ENCODE measurements at regions not wholly inside any gene's neighbourhood (a gene's known extent, or its start where the extent isn't known, plus 50 kb on each side); places are given as distances from the start of the nearest gene placed in this dataset.
"Not testable (repeated sequence)": the region's sequence is repeated elsewhere in the genome, so short reads cannot be mapped to it uniquely, and the experiment has no call there.

DNA sequence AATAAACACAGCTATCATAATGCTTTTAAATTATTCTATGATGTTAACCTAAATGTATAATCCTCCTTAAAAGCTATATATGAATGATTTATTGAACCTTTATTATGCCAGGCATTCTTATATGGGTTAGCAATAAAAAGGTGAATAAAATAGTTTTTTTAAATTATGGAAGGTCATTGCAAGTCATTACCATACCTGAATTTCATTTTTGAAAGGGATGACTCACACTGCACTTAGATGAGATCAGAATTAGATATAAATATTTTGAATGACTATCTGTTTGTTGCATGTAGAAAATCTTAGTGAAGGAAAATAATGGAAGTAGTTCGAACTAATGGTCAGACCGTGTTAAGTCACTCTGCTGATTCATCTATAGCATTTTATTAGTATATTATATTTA lies 822.3 kb downstream of the LUZP2 start:
- DNase-seq (ENCODE audit: low spot score) = no peak

DNA sequence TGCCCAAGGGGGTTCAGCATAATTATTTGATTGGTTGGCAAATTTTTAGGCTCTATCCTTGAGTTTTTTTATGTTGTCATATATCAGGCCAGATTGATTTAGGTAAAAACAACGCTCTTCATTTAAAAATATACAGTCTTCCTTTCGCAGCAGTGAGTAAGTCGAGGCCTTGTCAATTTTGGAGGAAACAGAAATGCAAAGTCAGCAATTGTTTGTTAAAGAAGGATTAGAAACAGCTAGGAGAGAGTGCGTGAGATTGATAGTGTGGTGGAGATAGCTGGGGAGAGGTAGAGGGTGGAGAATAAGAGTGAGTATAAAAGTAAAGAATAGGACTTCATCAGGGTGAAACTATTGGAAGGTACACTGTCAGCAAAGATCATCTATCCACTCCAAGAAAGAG lies 830.8 kb downstream of the LUZP2 start:
- no peak for DNase-seq (ENCODE audit: low spot score)

DNA sequence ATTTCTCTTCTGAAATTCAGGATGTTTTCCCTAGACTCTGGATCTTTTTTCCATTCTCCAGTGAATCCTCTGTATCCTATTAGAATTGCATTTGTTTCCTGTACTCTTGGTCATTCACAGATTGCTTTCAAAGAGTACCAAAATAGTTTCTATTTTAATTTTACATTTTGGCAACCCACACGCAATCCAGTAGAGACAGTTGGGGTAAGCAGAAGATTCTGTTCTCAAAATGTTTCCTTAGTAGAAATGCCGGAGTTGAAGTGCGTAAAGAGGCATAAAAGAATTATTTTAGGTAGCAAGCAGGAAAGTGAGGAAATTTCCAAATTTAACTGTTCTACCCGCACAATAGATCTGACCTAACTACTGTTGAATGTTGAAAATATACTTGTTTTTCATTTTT lies 842.4 kb downstream of the LUZP2 start:
- no peak for DNase-seq (ENCODE audit: low spot score)

DNA sequence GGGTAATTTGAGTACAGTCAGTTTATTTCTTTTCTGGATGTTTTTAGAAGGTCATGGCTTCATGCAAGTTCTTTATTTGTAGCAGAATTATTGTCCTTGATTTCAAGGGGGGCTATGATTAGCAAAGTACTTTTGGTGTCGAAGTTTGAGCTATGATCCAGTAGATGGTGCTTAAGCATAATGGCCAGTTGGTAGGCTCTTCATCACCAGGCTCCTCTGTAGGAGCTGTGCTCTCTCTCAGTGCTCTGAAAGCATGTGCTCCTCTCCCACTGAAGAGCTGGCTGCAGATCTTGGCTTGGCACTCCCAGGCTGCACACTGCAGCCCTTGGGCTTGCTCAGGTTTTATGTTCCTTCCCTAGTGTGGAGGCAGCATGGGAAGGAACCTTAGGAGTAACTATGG lies 852.7 kb downstream of the LUZP2 start:
- no peak for DNase-seq (ENCODE audit: low spot score)

DNA sequence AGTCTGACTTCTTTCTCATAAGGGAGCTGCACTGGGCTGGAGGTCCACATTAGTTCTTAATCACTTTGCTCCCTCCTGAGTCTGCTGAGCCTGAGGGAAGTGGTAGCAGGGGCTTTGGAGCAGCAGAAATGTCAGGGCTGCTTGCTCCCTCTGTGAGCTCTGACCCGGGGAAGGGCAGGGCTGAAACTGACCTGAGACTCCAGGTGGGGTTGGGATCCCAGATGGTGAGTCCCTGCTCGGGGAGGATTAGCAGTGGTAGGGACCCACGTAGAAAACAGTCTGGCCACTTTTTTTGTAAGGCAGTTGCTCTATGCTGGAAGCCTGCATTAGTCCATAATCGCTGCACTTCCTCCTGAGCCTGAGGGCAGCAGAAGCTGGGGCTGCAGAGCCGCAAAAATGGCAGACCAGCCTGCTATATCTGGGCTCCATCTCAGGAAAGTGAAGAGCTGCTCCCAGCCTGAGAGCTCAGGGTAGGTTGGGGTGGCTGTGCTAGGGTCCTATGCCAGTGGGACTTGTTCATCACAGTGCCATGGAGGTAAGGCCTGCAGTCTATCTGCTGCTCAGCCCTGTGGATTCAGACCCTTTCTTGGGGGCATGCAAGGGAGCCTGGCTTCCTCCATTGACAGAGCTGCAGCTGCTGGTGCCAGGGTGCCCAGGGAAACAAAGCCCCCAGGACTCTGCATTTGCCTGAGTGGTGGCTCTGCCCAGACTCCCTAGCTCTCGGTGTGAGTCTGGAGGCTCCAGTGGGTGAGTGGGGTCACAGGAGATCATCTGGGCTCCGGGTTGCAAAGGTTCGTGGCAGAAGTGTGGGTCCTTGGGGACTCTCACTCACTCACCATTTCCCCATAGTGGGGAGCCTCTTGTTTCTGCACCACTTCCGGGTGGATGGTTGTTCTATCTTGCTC lies 854.3 kb downstream of the LUZP2 start:
- DNase-seq (ENCODE audit: low spot score) = no peak

DNA sequence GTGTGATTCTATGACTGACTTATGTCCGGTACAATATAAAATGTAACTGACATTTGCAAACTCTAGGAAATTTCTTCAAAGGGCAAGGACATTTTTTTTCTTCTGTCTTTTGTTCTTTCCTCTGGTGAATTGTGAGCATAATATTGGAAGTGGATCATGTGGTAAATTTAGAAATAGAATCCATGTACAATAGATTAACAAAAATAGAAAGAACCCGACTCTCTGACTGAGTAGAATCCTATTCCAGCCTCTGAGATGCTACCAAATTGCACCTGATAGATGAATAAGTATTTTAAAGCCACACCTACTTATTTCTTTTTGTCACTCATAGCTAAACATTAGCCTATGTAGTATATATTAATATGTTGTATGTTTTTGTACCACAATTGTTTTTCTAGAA lies 860.3 kb downstream of the LUZP2 start:
- no peak for DNase-seq (ENCODE audit: low spot score)

DNA sequence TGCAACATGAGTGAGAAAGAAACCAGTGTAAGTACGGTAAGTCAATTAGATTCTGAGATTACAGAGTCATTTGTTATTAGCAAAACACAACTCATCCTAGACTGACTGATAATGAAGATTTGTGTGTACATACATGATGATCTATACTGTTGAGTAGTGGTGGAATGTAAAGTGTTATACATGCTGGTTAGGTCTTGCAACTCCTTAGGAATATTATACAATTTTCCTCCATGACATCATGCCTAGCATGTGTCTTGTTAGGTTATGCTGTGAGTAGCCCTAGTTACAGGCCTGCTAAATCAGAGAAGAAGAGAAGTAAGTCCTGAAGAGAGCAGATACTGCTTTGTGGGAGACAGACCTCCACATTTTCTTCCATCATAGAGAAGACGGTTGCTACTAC lies 880.6 kb downstream of the LUZP2 start:
- DNase-seq (ENCODE audit: low spot score) = no peak

DNA sequence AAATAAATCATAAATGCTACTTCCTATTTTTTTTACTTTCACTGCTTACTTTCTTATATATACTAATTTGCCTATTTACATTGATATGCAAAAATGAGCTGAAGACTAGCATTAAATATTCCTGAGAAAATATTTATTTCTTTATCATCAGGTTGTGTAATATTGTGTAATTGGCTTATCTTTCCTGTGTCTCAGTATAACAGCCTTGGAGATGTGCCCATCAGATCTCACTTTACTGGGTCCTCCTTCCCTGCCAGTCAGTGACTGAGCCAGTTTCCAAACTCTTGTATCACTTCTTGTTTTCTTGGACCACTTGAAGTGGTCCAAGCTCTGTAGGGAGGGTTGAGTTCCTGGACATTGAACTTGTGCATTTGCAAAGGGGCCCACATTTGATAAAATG lies 900.0 kb downstream of the LUZP2 start:
- DNase-seq (ENCODE audit: low spot score) = no peak

DNA sequence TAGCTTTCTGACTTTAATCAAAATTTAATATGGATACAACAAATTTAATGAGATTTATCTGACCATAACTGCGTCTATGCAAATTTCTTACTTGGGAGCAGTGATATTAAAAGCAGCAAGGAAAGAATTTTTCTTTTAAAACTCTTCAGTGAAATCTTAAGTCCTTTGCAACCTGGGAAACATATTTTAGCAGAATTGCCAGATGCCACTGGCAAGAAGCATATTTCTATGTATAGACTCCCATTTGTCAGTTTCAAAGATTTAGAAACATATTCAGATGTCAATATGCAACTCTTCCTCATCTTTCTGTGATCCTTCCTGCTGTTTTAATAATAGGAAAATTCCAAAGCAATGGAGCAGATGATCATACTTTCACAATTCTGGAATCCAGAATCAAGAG lies 911.3 kb downstream of the LUZP2 start:
- DNase-seq (ENCODE audit: low spot score) = no peak

DNA sequence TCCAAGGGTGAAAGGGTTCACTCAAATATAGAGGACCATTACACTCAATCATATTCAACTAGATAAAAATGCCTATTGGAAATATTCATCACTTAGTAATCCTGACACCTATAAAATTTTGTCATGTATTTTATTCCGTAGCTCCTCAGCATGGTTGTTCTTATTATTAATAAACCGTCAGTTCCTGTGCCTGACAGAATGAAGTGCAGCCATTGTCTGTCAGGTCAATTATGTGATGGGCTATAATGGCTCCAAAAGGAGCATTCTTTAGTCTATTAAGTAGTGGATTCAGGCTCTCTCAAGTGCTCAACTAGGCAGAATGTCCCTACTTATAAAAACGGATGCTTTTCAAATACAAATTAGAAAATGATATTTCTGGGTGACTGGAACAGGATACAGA lies 916.1 kb upstream of the ANO3 start:
- no peak for DNase-seq (ENCODE audit: low spot score)

DNA sequence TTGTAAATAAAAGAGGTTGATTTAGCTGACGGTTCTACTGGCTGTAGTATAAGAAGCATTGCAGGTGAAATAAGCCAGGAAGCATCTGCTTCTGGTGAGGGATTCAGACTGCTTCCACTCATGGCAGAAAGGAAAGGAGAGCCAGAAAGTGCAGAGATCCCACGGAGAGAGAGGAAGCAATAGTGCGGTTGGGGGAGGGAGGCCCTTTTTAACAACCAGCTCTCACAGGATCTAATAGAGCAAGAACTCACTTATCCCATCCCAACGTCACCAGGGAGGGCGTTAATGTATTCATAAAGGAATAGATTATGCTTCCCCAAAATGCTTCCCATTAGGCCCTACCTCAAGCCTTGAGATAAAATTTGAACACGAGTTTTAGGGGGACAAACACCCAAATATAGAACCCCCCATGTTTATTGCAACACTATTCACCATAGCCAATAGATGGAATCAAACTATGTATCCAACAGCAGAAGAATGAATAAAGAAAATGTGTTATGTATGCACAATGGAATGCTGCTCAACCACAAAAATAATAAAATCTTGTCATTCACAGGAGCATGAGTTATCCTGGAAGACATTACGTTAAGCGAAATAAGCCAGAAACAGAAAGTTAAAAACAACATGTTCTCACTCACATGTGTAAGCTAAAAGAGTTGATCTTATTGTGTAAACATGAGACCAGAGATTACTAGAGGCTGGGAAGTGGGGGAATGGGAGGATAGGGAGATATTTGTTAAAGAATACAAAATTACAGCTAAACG lies 908.3 kb upstream of the ANO3 start:
- no peak for DNase-seq (ENCODE audit: low spot score)

DNA sequence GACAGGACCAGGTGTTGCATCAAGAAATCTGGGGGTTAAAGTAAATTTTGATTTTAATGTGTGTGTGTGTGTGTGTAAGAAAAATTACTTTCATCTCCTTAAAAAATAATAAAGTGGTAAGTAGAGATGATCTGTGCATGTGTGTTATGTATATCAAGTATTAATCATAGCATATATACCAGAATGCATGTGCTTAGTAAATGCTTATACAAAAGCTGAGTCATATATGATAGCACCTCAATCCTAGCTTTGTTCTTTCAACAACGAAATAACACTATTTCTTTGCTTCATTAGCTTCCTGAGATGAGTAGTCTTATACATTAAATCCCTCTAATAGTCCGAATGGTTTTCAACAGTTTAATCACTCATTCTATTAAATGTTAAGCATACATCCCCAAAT lies 899.6 kb upstream of the ANO3 start:
- DNase-seq (ENCODE audit: low spot score) = no peak

DNA sequence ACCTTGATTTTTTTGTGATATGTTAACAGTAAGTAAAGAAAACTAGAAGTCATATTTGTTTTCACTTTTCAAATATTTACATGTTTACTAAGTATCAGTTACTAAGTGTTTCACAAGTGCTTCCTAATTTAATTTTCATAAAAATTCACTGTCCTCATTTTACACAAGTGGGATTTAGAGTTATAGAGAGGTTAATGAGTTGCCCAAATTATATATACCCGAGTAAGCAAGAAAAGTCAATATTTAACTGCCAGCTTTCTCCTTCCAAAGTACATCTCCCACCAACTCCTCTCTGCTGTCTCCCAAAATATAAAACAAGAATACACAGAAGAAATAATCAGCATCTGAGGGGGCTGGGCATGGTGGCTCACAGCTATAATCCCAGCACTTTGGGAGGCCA lies 896.7 kb upstream of the ANO3 start:
- DNase-seq (ENCODE audit: low spot score) = no peak

DNA sequence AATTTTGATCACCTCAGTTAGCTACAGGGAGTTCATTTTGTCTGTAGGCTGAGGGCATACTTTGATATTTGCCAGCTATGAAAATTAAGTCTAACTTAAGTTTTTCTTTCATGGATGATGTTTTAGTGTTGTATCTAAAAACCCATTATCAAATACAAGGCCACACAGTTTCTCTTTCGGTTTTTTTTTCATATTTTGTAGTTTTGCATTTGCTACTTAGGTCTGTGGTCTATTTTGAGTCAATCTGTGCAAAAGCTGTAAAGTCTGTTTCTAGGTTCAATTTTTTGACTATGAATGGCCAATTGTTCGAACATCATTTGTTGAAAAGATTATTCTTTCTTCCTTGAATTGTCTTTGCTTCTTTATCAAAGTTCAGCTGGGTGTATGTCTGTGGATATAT lies 895.6 kb upstream of the ANO3 start:
- DNase-seq (ENCODE audit: low spot score) = no peak

DNA sequence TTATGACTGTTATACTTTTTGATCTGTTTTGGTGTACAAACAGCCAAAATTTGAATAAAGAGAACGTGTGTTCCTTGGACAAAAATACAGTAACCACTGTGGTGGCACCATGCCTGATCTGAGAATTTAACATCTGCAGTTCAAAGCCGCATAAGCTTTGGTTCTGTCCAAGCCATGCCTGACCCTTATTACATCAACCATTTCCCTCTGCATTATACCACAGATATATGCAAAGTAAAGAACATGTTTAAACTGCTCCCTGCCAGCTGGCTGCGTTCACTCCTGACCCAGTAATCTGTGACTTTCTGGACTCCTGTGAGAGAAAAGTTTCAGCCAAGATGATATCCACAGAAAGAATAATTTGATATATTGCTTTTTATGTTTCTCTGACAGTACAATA lies 890.5 kb upstream of the ANO3 start:
- no peak for DNase-seq (ENCODE audit: low spot score)

DNA sequence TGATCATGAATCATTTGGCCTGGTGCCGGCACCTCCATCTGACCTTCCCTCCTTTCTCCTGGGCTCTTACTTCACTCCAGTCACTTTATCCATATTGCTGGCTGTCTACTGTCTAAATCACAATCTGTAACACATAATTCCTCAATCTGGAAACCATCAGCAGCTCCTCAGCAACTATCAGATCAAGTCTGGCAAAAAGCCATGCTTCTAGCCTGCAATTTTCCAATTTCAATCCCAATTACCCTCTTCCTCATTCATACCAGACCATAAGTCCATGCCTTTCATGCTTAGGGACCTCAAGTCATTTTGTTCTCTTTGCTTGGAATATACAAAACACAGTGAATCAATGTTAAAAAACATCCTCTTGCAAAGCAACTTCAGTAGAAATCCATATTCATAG lies 882.8 kb upstream of the ANO3 start:
- no peak for DNase-seq (ENCODE audit: low spot score)

DNA sequence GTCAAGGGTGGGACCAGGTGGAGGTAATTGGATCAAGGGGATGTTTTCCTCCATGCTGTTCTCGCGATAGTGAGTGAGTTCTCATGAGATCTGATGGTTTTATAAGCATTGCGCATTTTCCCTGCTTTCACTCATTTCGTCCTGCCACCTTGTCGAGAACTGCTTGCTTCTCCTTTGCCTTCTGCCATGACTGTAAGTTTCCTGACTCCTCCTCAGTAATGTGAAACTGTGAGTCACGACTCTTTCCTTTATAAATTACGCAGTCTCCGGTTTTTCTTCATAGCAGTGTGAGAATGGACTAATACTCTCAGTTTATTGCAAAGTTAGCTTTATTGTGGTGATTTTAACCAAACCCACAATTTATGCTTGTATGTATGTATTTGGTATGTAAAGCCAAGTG lies 878.5 kb upstream of the ANO3 start:
- DNase-seq (ENCODE audit: low spot score) = no peak

DNA sequence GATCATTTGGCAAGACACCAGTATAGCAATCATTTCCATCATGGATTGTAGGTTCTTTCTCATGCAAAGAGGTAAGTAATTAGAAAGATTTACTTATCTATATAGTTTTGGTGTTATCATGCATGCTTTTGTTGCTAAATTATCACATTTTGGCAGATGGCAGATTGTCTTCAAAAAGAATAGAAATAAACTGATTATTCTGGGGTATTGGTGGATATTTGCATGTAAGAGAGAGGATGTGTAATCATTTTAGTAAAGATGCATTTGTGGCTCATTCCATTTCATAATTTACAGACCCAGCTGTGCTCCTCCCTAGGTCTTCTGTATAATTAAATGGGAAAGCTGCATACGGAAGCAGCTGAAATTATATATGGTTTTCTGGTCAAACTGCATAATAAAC lies 875.7 kb upstream of the ANO3 start:
- DNase-seq (ENCODE audit: low spot score) = no peak

DNA sequence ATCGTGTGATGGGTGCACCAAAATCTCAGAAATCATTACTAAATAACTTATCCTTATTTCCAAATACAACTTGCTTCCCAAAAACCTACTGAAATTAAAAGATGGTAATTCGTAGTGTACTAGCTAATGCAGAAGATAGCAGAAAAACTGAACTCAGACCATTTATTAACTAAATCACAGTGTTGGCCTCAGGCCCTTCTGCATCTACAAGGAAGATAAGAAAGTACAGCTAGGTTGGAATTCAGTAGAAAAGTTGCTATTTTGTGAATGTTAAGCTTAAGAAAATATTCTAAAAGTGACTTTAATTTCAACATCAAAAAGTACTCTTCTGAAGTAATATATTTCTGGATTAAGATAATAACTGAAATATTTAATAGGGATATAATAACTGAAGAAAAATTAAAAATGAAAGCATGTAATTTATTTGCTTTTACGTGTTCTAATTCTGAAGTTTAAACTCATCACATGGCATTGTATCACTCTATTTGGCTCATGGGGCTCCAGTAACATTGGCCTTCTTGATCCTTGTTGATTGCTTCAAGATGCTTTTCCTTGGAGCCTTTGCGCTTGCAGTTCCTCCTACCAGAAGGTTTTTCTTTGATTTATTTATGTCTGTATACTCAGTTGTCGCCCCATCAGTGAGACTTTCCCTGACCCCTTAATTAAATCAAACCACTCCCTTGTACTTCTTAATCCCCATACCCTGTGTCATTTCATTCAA lies 847.9 kb upstream of the ANO3 start:
- DNase-seq (ENCODE audit: low spot score) = no peak

DNA sequence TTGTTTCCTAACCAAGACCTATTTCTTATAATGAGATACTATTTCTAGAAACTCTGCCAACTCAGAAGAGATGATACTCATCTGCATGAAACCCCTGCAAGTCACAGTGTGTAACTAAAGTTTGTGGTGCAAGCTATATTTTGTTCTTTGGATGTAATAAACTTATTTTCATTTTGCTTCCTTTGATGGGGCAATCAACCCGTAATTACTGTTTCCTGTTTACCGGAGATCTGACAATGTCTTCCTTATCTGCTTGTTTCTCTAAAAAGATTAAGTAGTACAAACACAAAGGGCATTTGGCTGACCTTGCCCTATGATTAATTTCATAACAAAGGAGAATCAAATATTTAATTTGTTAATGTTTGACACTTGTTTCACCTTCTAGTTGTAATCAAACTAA lies 846.6 kb upstream of the ANO3 start:
- no peak for DNase-seq (ENCODE audit: low spot score)

DNA sequence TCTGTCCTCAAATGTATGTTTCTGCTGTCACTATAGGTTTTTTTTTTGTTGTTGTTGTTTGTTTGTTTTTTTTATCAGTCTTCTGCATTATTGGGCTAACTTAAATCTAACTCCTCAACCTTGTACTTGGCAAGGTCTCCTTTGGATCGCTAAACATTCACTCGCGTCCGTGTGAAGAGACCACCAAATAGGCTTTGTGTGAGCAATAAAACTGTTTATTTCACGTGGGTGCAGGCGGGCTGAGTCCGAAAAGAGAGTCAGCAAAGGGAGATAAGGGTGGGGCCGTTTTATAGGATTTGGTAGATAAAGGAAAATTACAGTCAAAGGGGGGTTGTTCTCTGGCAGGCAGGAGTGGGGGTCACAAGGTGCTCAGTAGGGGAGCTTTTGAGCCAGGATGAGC lies 845.6 kb upstream of the ANO3 start:
- not testable (repeated sequence) for DNase-seq (ENCODE audit: low spot score)

DNA sequence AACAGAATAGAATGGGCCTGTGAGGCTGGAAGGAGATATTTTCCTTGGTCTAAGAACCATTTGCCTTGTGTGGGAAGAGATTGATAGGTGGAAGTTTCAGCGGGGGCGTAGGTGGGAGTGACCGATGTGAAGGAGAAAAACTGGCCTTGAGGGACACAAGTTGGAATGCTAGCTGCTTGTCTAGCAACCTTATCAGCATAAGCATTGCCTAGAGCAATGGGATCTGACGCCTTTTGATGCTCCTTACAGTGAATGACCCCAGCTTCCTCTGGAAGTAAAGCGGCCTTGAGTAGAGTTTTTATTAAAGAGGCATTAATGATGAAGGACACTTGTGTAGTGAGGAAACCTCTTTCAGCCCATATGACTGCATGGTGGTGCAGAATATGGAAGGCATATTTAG lies 843.8 kb upstream of the ANO3 start:
- not testable (repeated sequence) for DNase-seq (ENCODE audit: low spot score)

DNA sequence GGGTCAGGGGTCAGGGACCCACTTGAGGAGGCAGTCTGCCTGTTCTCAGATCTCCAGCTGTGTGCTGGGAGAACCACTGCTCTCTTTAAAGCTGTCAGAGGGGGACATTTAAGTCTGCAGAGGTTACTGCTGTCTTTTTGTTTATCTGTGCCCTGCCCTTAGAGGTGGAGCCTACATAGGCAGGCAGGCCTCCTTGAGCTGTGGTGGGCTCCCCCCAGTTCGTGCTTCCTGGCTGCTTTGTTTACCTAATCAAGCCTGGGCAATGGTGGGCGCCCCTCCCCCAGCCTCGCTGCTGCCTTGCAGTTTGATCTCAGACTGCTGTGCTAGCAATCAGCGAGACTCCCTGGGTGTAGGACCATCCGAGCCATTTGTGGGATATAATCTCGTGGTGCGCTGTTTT lies 830.5 kb upstream of the ANO3 start:
- DNase-seq (ENCODE audit: low spot score) = not testable (repeated sequence)

Data from iPS-NIHi11 (cell line).